D721Med (cell line): ENCODE measurements at regions not wholly inside any gene's neighbourhood (a gene's known extent, or its start where the extent isn't known, plus 50 kb on each side); places are given as distances from the start of the nearest gene placed in this dataset.

Source experiments
- DNase-seq: peaks from one replicate; pipeline ENCODE4 v3.0.0; 2011; ENCODE audit warnings: low spot score; ENCODE audit not compliant: insufficient read length
- FAIRE-seq: peaks from 2 replicates; lab custom pipeline; 2011; peaks lifted over from hg19 to GRCh38; lab: Jason Lieb, UNC
- CTCF ChIP-seq: IDR thresholded peaks from 2 replicates; pipeline ENCODE4 v1.5.1; 2012; ENCODE audit warnings: mild to moderate bottlenecking, control low read depth; ENCODE audit not compliant: insufficient read depth; ENCODE audit errors: missing control alignments

DNA sequence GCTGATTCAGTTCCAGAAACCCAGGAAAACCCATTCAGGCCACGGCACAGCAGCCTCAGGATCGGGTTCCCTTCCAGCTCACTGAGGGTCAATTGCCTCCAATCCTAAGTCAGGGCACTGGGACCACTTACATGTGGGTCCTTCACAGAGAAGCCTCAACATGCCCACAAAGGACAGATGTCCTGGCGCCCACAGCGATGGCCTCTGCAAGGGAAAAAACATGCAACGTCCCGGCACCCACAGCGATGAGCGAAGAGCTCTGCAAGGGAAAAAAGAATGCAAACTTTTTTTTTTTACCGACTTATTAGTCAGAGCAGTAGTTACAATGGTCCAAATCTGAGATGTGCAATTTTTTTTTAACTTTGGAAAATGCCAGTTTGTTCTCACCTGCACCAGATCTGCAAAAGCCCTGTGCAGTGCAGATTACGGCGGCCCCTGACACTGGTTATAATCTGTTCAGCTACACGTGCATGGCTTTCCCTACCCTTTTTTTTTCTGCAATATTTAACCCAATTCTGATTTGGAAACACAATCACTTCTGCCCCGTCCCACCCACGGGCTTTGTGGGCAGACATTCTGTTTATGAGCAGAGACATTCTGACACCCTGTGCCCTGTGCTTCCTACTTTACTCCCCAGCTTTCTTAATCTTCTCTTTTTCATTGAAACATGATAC lies 159.3 kb upstream of the SALL3 start:
- no peak for TF ChIP-seq CTCF
- FAIRE-seq (no peak), DNase-seq (no peak)

GRCh38 chr18:78821396-78821795 lies 158.2 kb upstream of the SALL3 start:
- no peak for TF ChIP-seq CTCF
- DNase-seq (no peak), FAIRE-seq (no peak)

DNA sequence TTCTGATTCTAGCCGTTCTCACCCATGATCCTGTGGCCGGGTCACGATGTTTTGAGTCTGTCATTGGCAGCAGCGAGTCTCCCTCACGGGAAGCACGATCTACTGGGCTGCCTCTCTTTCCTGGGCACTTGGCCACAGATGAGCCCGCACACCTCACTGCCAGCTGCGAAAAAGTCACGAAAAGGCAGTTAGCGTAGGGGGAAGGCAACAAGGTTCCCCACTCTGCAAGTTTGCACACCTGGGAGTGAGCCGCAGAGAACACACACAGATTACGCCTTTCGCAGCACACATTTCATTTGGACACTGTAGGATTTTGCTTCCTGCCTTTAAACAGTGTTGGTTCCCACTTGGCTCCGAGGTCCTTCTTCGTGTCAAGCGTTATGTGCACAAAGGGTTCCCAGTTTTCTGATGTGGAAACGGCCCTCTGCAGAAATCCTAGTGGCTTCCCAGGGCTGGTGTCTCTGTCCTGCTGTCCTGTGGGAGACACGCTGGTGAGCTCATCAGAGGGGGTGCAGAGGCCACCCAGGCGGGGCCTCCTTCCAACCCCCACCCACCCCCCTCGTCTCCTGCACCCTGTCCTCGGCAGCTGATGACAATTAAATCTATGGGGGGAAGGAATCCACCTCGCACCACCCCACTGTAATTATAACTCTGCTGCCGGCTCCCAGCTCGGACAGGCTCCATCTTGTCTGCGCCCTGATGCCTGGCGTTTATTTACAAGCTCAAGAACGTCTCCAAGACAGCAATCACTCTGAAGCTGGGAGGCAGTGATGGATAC lies 157.3 kb upstream of the SALL3 start:
- no peak for FAIRE-seq
- TF ChIP-seq CTCF: no peak
- no peak for DNase-seq

DNA sequence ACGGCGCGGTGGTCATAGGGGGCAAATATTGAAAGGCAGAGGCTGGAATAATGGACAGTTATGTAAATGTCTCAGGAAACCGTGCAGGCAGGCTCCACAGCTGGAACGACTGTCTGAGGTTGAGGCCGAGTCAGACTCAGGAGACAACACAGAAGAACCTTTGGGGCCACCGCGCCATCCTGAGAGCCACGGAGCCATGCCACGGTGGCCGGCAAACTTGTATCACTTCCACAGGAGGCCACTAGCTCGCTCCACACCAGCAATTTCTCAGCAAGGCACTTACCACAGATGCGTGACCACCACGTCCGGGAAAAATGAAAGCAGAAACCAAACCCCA lies 156.7 kb upstream of the SALL3 start:
- TF ChIP-seq CTCF: no peak
- DNase-seq (no peak), FAIRE-seq (no peak)

DNA sequence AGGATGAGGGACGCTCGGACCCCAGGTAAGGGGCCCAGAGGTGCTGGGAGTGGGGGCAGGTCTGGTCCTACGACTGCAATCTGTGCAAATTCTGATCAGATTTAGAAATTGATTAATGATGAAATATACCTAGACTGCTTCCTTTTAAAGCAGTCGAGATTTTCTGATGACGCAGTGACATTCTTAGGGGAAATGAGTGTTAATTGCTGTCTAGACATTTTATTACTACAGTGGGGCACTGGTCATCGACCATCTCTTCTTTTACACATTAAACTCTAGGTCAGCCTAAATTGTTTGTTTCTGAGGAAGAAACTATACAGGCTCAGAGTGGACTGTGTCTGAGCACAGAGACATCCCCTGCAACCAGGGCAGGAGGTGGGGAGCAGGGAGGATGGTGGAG lies 154.4 kb upstream of the SALL3 start:
- FAIRE-seq: no peak
- no peak for DNase-seq
- TF ChIP-seq CTCF: no peak

DNA sequence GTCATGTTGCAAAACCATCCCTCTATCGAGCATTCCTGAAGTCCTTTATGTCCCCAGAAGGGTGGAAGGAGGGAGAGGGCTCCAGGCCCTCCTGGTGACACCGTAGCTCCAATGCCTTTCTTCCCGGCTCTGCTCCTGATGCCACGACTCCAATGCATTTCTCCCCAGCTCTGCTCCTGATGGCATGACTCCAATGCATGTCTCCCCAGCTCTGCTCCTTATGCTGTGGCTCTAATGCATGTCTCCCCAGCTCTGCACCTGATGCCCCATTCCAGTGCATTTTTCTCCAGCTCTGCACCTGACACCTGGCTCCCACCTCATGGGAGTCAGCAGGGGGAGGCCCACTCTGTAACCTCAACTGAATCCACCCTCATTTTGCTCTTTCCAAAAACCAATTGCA lies 153.0 kb upstream of the SALL3 start:
- no peak for DNase-seq
- no peak for TF ChIP-seq CTCF
- no peak for FAIRE-seq

- no peak for FAIRE-seq
- no peak for TF ChIP-seq CTCF
Measured at GRCh38 chr18:78827141-78827540, 152.5 kb upstream of the SALL3 start.

More at GRCh38 chr18:78827141-78827540, 152.5 kb upstream of the SALL3 start:
- DNase-seq: no peak
